PC-3 (cell line): ENCODE measurements at regions not wholly inside any gene's neighbourhood (a gene's known extent, or its start where the extent isn't known, plus 50 kb on each side); places are given as distances from the start of the nearest gene placed in this dataset.

Source experiments
- EZH2 ChIP-seq: fragments of 300-600 bp; sonication (generic); IDR thresholded peaks from one replicate; pipeline ENCODE4 v1.6.1; 2017; ENCODE audit warnings: antibody characterized with exemption, mild to moderate bottlenecking, low read length; ENCODE audit not compliant: unreplicated experiment
- TF ChIP-seq, protein P1 (sequence below): fragments of 300-600 bp; sonication (generic); conservative IDR thresholded peaks from 2 replicates; pipeline ENCODE4 v1.5.1; 2017; ENCODE audit warnings: antibody characterized with exemption, low read depth, mild to moderate bottlenecking, low read length

DNA sequence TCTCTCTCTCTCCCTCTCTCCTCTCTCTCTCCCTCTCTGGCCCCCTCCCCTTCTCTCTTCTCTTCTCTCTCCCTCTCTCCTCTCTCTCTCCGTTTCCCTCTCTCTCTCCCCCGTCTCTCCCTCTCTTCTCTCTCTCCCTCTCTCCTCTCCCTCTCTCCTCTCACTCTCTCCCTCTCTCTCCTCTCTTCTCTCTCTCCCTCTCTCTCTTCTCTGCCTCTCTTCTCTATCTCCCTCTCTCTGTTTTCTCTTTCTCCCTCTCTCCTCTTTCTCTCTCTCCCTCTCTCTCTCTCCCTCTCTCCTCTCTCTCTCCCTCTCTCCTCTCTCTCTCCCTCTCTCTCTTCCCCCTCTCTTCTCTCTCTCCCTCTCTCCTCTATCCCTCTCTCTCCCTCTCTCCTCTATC, 98.3 kb upstream of the FGF3 start:
- TF ChIP-seq, protein P1, sequence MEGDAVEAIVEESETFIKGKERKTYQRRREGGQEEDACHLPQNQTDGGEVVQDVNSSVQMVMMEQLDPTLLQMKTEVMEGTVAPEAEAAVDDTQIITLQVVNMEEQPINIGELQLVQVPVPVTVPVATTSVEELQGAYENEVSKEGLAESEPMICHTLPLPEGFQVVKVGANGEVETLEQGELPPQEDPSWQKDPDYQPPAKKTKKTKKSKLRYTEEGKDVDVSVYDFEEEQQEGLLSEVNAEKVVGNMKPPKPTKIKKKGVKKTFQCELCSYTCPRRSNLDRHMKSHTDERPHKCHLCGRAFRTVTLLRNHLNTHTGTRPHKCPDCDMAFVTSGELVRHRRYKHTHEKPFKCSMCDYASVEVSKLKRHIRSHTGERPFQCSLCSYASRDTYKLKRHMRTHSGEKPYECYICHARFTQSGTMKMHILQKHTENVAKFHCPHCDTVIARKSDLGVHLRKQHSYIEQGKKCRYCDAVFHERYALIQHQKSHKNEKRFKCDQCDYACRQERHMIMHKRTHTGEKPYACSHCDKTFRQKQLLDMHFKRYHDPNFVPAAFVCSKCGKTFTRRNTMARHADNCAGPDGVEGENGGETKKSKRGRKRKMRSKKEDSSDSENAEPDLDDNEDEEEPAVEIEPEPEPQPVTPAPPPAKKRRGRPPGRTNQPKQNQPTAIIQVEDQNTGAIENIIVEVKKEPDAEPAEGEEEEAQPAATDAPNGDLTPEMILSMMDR, result no peak
- no peak for TF ChIP-seq EZH2
